ENCODE measurements at regions not wholly inside any gene's neighbourhood (a gene's known extent, or its start where the extent isn't known, plus 50 kb on each side); places are given as distances from the start of the nearest gene placed in this dataset.

GRCh38 chr5:100664140-100664539, 129.0 kb downstream of the FAM174A start:
- TF ChIP-seq POLR2A (IDR thresholded peaks at IDR 0.05; ENCODE audit: low read length) (no peak), GATA1 (IDR thresholded peaks at IDR 0.05; ENCODE audit: low read depth, low read length) (no peak)

Data from erythroblast (primary cell).